Fibroblast of gingiva (primary cell): ENCODE measurements at regions not wholly inside any gene's neighbourhood (a gene's known extent, or its start where the extent isn't known, plus 50 kb on each side); places are given as distances from the start of the nearest gene placed in this dataset.

Source experiments
- DNase-seq: peaks from one replicate; pipeline ENCODE4 v3.0.0-alpha.2; 2011; ENCODE audit warnings: low read depth

GRCh38 chr5:96067894-96068614 is 106.4 kb upstream of the ELL2 start:
- DNase-seq: peak; percentile 57

DNA sequence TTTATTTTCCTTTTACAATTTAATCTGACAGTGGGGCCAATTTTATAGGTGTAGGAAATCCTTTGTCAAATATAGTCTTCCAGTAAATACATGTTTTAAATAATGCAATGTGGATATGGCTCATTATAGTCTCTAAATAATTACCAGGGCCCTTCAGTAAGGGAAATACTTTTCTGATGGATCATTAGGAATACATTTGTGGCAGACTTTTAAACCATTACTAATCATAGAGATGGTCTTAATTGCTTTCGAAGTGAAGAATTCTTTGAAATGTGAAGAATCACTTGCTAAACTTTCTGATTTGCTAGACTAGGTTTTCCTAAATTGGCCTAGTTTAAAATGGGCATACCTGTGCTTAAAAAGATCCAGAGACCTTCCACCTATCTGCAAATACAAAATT is 105.6 kb upstream of the ELL2 start:
- no peak for DNase-seq

DNA sequence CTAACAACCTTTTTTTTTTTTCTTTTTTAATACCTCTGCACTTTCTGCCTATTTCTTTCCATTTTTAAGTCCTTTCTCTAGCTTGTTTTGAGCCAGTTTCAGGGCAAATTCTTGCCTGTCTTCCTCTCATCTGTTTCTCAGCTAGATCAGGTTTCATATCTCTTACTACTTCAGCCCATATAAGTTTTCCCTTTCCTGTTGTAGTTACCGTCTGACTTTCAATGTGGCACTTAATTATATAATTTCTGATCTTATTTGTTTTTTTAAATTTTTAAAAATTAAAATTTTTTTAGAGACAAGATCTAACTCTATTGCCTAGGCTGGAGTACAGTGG is 104.7 kb upstream of the ELL2 start:
- DNase-seq: peak; percentile 31

- DNase-seq: no peak
Measured at GRCh38 chr5:96065685-96066385, 104.2 kb upstream of the ELL2 start.

DNA sequence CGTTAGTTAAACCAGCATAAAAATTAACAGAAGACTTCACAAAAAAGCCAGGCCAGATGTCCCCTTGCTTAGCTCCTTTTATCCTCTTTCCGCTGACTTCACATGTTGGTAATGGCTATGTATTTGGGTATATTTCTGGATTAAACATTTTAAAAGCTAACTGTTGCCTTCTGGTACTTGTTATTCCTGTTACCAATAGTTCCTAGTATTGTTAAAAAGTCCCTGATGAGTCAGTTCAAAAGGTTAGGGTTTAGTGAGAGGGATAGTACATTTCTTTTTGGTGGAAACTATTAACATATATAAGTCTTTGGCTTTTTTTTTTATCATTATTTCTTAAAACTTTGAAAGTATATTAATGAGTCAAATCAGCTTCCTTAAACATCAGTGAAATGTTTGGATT is 103.2 kb upstream of the ELL2 start:
- no peak for DNase-seq

GRCh38 chr5:96062836-96063235 is 101.2 kb upstream of the ELL2 start:
- no peak for DNase-seq

DNA sequence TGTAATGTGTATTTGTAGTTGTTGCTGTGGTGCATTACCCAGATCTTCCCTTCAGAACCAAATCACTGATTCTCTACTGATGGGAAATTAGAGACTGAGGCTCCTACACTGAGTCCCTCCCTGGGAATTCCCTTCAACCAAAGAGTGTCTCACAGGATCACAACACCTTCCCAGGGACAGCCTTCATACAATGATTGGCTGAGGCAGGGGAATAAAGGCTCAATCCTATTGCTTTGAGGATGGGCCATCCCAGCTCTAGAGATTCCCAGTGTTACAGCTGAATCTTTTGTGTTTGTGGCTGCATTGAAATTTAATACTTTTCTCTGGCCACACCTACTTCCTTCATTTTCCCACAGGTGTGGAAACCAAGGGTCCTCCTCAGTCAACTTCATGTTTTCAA is 96.4 kb upstream of the ELL2 start:
- no peak for DNase-seq

GRCh38 chr5:96054311-96055030 is 92.8 kb upstream of the ELL2 start:
- DNase-seq: no peak

DNA sequence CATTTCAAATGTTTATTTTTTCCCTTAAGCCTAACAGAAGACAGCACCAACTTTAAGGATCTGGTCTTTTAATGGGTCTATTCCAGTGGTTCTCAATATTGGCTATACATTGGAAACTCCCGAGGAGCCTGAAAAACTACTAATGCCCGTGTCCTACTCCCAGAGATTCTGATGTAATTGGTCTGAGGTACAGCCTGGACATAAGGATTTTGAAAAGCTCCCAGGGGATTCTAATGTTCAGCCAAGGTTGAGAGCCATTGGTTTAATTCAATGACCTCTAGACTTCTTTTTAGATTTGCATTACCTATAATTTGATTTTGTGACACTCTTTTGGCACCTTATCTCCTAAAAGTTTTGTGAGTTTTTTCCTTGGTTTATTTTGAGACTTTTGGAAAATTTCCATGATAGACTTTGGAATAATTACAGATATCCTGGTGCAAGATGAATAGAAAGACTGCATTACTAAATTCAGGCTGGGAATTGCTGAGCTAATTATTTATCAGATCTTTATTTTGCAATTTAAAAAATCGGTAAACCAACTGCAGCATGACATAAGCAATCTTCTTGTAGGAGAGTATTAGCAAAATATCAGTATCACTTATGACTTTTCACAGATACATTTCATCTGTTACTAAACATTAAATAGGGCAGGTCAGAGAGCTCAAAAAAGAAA is 91.5 kb upstream of the ELL2 start:
- no peak for DNase-seq

GRCh38 chr5:96052374-96052773 is 90.7 kb upstream of the ELL2 start:
- DNase-seq: no peak

- no peak for DNase-seq
Measured at GRCh38 chr5:96051401-96051830, 89.8 kb upstream of the ELL2 start.

- no peak for DNase-seq
Measured at GRCh38 chr5:96050273-96050880, 88.7 kb upstream of the ELL2 start.

DNA sequence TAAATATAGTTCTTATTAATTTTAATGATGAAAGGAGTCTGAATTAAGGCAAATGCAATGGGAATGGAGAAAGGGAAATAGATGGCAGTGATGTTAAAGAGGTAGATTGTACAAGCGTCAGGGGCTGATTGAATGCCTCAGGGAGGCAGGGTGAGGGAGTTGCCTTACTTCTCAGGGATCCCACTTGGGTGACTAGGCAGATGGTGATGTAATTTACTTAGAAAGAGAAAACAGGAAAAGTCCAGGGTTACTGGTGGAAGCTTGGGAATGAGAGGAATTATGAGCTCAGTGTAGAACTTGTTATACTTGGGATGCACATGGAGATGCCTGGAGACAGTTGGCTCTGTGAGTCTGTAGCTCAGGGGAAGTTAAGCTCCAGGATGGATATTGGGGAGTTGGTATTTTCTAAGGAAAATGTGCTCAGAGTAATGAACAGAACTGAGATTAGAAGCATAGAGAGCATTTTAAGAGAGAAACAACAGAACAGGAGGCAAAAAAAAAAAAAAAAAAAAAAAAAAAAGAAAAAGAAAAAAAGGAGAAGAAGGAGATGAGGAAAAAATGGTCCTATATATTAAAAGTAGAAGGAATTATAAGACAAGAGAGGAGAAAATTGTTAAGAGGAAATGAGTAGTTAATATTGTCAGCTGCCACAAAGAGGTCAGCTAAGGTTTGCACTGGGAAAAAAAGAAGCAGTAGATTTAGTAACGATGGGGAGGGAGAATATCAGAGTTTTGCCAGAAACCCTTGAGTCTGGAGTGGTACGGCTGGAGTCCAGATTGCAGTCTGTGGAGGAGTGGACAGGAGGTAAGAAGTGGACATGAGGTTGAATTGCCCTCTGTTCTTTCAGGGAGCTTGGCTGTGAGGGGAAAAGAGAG is 88.0 kb upstream of the ELL2 start:
- DNase-seq: no peak

- no peak for DNase-seq
Measured at GRCh38 chr5:96048763-96049162, 87.1 kb upstream of the ELL2 start.

- DNase-seq: no peak
Measured at GRCh38 chr5:96045888-96046287, 84.2 kb upstream of the ELL2 start.

- no peak for DNase-seq
Measured at GRCh38 chr5:96043446-96043845, 81.8 kb upstream of the ELL2 start.

DNA sequence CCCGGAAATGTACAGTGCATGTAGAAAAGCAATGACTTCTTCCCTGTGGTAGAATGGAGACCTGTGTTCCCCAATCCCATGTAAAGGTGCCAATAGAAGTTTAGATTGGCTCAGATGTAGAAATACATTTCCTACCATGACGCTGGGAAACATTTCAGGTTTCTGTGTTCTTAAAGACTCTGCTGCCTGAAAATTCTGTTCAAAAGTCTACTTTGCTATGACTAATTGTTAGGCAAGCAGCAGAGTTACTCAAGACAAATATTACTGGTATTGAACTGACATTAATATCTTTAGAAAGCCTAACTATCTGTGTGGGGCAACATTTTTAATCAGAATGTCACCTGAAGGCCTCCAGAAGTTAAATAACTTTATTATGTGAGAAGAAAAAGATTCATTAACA is 75.5 kb upstream of the ELL2 start:
- peak; percentile 64 for DNase-seq

- no peak for DNase-seq
Measured at GRCh38 chr5:96036301-96036700, 74.7 kb upstream of the ELL2 start.

DNA sequence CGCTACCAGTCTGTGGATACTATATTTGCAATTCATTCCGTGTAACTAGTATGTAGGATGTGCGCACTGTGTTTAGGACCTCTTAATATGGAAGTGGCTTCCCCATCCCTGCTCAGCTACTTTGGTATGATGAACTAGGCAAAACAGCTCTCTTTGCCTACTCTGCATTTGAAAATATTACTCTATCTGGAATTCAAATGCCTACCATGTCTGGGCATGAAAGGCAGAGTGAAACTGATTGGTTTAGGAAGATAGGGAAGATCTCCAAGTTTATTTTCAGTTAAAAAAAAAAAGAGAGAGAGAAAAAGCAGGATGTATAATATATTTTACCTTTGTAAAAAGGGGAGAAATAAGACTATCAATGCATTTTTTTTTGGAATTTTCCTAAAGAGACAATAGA is 74.1 kb upstream of the ELL2 start:
- no peak for DNase-seq

DNA sequence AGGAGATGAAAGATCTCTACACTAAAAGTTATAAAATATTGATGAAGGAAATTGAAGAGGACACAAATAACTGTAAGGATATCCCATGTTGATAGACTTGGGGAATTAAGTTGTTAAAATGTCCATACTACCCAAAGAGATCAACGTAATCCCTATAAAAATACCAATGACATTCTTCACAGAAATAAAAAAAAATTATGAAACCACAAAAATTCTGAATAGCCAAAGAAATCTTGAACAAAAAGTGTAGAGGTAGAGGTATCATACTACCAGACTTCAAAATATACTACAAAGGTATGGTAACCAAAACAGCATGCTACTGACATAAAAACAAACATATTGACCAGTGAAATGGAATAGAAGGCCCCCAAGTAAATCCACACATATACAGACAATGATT is 71.5 kb upstream of the ELL2 start:
- no peak for DNase-seq

DNA sequence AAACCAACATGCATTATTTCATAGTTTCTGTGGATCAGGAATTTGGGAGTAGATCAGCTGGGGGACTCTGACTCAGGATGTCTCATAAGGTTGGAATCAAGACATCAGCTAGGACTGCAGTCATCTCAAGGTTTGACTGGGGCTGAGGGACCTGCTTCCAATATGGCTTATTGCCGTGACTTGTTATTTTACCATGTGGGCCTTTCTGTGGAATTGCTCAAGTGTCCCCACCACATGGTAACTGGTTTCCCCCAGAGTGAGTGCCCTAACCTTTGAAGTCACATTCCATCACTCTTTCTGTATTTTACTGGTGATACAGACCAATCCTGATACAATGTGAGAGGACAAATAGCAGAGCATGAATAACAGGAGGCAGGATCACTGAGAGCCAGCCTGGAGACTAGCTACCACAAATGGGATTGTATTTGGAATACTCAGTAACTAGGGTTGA is 70.2 kb upstream of the ELL2 start:
- DNase-seq: peak; percentile 21
